HG02588 (cell line): ENCODE measurements at regions not wholly inside any gene's neighbourhood (a gene's known extent, or its start where the extent isn't known, plus 50 kb on each side); places are given as distances from the start of the nearest gene placed in this dataset.

Source experiments
- ATAC-seq: cut with Tn5 transposase; IDR thresholded peaks from one replicate; pipeline ENCODE4 v1.9.1; 2021; ENCODE audit warnings: mild to moderate bottlenecking, moderate library complexity; ENCODE audit not compliant: unreplicated experiment

DNA sequence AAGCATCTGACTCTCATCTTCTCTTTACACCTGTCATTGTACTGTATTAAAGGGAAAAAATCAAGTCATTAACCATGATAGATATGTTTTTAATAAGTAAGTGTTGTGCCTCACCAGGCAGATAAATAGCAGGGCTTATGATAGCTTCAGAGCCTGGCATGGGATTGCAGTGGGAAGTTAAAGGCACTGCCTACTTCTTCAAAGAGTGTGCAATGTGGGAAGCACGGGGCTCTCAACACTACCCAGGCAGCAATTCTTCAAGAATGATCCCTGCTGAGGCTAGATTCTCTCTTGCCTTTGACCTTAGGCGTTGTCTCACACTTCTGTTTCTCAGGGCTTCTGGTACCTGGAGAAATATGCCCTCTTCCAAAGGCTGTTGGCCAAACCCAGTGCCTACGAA is 297.3 kb downstream of the MAF start:
- no peak for ATAC-seq

DNA sequence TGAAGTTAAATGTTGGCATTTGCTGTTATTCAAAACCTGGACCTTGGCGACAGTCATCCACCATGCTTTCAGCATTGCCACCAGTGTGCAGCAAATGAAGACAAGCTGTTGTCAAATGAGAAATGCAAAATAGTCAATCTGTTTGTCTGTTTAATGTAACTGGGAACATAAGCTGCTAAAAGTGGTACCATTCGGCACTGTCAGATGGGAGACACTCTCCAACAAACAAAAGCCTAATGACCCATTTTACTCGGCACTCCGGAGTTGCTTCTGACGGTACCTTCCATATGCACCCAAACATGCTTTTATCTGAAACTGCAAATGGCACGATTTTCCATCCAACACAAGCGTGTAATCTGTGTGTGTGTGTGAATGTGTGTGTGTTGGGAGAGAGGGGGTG is 297.8 kb downstream of the MAF start:
- no peak for ATAC-seq

GRCh38 chr16:79301051-79301450 is 299.5 kb downstream of the MAF start:
- no peak for ATAC-seq

DNA sequence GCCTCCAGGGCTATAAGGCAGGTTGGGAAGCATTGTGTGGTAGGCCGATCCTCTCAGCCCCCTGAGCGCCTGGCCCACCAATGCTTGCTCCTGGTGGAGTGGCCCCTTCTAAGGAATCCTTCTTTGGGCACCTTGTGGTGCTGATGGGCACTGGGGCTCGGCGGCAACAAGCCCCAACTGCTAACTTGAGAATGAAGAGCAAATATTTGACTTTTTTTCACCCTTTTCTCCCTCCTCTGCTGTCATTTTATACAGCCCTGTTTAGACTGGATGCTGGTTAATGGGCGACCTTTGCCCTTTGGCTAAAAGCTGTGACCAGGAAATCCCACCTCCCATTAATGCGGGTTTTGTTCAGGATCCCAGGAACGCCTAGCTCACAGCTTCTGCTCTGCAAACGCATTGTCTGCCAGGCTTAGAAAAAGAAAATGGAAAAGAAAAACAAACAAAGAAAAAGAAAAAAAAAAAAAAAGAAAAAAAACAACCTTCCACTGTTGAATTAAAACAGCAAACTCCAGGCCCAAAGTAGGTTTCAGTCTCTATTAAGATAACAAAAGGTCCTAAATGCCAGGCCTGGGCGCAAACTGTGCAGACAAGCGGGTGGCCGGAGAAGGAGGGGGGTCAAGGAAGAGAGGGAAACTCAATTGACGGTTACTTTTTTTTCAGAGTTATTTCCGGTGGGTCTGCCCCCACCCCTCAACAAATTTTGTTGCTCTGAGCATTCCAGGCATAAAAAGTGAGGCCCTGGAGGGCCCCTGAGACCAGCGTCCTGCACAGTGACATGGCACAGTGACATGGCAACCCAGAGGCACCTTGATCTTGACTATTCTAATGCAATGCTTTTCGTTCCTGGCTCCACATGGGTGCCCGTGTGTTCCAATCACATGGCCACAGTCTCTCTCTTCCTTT is 301.4 kb downstream of the MAF start:
- ATAC-seq = no peak

- no peak for ATAC-seq
Observed at GRCh38 chr16:79298476-79298875, 302.1 kb downstream of the MAF start.

DNA sequence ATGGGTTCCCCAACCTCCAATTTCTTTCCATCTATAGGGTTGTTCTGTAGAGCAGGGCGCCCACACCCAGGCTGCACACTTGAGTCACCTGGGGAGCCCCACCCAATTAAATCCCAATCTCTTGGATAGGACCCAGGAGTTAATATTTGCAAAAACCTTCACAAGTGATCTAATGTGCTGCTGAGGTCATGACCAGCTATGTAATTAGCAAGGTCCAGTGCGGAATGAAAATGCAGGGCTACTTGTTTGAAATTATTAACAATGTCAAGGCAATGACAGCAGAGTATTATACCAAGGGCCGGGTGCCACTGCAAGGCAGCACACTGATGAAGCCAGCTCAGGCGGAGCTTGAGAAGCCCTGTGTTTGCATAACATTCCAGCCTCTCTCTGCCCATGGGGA is 302.7 kb downstream of the MAF start:
- no peak for ATAC-seq

DNA sequence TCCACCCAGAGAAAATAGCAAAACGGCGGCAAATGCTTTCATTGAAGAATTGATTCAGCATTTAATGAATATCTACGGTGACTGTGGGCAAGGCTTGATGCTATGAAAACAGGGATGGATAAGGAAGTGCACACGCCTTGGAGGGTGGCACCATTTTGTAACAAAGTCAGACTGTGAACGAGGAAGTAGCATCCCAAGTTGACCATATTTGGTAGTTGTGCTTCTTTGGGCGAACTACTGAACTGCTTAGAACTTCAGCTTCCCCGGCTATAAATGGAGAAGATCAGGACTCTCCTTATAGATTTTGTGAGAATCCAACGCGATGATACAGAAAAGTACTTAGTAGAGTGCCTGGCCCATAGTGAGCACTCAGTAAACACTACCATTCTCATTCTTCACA is 303.2 kb downstream of the MAF start:
- no peak for ATAC-seq

GRCh38 chr16:79296491-79296890 is 304.0 kb downstream of the MAF start:
- no peak for ATAC-seq

GRCh38 chr16:79295746-79296145 is 304.8 kb downstream of the MAF start:
- ATAC-seq = no peak

DNA sequence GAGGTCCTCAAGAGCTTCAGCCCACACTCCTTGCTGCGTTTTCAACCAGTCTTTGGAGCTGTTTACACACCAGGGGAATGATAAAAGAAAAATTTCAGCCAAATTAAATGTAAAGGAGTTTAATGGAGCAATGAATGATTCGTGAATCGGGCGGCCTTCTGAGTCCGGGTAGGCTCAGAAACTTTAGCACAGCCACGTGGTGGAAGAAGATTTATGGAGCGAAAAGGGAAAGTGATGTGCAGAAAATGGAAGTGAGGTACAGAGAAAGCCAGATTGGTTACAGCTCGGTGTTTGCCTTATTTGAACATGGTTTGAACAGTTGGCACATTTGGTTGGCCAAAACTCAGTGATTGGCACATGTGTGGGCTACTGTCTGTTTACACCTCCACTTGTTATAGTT is 305.4 kb downstream of the MAF start:
- no peak for ATAC-seq

DNA sequence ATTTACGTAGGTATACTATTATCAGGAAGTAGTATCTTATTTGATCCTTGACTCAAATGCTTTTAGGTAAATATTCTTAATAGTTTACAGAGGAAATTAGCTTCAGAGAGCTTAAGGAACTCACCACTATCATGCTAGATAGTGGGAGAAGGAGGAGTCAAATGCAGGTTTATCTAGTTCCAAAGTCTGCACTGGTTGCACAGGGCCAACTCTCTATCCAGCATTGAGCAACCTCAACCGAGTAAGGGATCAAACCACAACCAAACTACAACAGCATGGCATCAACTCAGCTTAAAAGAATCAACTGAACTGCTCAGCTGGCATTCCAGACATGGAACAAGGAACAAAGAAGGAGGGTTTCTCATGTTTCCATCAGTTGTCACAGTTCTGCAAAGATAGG is 306.0 kb downstream of the MAF start:
- ATAC-seq = no peak

- no peak for ATAC-seq
Observed at GRCh38 chr16:79293836-79294460, 306.6 kb downstream of the MAF start.

GRCh38 chr16:79288066-79288465 is 312.5 kb downstream of the MAF start:
- no peak for ATAC-seq

- ATAC-seq = no peak
Observed at GRCh38 chr16:79287424-79287917, 313.1 kb downstream of the MAF start.

GRCh38 chr16:79286646-79287423 is 313.7 kb downstream of the MAF start:
- ATAC-seq = peak; percentile 92

DNA sequence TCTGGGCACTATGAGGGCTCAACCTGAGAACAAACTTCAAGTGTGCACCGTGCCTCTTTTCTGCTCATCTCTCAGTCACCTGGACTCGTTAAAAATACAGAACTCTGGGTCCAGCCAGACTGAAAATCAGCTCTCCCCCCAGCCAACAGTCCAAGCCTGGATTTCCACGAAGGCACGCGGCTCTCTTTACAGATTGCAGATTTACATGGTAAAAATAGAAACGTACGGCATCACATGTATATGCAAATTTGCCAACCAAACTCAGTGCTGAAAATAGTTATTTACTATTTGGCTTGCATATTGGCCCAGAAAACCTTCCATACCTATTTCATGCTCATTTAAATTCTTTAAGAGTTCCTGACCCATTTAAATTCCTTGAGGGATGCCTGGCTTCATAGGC is 315.8 kb downstream of the MAF start:
- no peak for ATAC-seq

- ATAC-seq = no peak
Observed at GRCh38 chr16:79283578-79283977, 317.0 kb downstream of the MAF start.

GRCh38 chr16:79282806-79283205 is 317.7 kb downstream of the MAF start:
- ATAC-seq = no peak

GRCh38 chr16:79278506-79278905 is 322.0 kb downstream of the MAF start:
- ATAC-seq = peak; percentile 49

DNA sequence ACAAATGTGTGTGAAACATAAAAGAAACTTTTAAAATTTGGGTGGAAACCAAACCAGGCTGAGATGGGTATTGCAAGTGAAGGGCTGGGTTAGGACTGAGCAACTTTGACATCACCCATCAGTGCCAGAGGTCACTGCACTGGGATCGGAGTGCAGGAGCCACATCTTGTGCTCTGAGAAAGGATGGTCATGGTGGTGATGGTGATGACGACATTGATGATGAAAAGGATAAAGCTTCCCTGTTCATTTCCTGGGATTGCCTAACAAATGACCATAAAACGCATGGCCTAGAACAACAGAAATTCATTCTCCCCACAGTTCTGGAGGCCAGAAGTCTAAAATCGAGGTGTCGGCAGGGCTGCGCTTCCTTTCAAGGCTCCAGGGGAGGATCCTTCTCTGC is 324.0 kb downstream of the MAF start:
- no peak for ATAC-seq

GRCh38 chr16:79274264-79274663 is 326.3 kb downstream of the MAF start:
- no peak for ATAC-seq
